ENCODE measurements at regions not wholly inside any gene's neighbourhood (a gene's known extent, or its start where the extent isn't known, plus 50 kb on each side); places are given as distances from the start of the nearest gene placed in this dataset.

GRCh38 chr3:141680620-141681389 lies 57.3 kb upstream of the RNF7 start:
- TF ChIP-seq MAX (IDR thresholded peaks at IDR 0.05) (no peak), RAD21 (IDR thresholded peaks at IDR 0.05; ENCODE audit: low read depth) (no peak), EGR1 (IDR thresholded peaks at IDR 0.05) (no peak)

All from Ishikawa (cell line).